NCI-H345 treated with DMSO at 0.1 percent for 48 hours (cell line): ENCODE measurements at regions not wholly inside any gene's neighbourhood (a gene's known extent, or its start where the extent isn't known, plus 50 kb on each side); places are given as distances from the start of the nearest gene placed in this dataset.
"Not testable (repeated sequence)": the region's sequence is repeated elsewhere in the genome, so short reads cannot be mapped to it uniquely, and the experiment has no call there.

Experiments used
- DNase-seq: peaks from one replicate; lab custom pipeline; 2025; ENCODE audit not compliant: unreplicated experiment; lab: John Stamatoyannopoulos, UW

- no peak for DNase-seq
Observed at GRCh38 chr12:5096241-5096924, 52.7 kb downstream of the KCNA5 start.

DNA sequence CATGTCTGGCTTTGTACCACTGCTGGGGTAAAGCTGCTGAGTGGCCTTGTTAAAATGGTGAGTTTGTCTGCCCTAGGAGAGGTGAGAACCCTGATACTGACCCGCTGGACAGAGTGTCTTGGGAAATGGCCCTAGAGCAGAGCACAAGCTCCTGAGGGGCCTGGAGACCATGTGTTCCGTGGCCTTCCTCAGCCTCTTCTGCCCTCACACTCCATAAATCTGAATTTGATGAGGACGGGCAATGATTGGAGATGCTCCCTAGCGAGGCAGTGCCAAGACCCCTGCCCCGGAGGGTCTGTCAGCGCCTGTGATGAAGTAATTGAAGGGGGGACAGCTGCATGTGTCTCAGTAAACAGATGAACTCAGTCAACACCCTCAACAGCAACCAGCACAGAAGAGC is 54.1 kb downstream of the KCNA5 start:
- DNase-seq: no peak

DNA sequence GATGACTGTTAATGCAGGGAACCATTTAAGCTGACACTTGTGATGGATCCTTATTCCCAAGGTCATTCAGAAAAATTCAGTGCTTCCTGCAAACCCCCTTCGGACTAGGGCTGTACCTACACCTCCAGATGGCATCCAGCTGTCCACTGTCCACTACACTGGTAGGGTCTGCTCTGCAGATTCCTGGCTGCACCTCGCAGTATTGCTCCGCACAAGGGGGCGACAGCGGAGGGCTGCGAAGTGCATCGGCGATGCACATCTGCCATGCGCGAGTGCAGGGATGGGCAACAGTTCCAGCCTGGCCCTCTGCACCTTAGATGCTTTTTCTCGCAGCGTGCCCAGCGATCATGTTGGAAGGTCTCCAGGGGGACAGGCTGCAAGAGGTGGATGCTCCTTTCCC is 55.5 kb downstream of the KCNA5 start:
- DNase-seq: no peak

GRCh38 chr12:5099591-5099990 is 55.9 kb downstream of the KCNA5 start:
- no peak for DNase-seq

DNA sequence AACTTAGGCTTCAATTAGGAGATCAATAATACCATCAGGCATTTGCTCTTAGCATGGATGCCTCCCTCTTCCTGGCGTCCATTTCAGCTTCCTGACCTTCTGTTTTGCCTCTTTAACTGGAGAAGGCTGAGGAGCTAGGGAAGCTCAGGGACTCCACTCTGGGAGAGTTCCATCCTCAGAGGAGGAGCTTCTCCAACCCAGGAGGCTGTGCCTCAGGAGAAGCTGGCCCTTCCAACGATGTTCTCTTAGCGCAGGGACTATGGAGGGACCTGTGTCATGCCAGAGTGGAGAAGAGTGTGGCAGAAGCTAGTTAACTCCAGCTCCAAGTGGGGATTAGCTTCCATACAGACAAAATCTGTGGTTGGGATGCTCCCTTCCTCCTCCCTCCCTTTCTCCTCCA is 58.0 kb downstream of the KCNA5 start:
- no peak for DNase-seq

DNA sequence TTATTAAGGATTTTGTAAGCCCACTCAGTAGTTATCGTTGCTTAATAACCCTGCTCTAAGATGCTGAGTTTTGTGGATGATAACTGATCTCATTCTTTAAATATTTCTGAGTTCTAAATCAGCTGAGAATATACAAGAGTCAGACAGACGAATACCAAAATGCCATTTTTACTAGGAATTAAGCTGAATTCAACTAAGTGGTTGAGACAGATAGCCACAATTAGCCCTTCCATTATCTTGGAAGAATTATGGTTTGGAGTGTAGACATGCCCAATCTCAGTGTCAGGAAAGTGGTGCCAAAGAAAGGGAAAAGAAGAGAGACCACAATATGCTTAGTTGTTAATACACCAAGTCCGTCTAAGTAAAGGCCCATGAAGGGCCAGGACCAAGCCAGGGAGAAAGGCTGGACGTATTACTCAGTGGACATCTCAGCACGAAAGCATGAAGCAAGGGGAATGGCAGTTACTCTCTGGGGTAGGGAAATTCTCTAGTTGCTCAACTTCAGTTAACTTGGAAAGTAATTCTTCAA is 58.6 kb downstream of the KCNA5 start:
- no peak for DNase-seq

DNA sequence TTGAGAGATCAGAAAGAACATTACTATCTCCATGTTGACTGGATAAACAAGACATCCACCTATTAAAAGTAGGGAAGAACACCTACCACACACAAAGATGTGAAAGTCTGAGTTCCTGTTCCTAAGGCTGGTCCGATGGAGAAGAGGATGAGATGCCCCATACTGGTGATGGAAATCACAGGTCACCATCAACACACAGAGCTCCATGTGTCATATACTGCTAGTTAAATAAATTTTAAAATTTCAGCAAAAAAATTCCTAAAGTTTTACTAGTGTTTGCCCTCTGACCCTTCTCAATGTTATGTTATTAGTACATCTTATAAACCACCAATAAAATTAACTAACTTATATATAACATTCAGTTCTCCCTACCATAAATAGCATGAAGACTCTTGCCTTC is 59.1 kb downstream of the KCNA5 start:
- no peak for DNase-seq

- no peak for DNase-seq
Observed at GRCh38 chr12:5110345-5110744, 66.7 kb downstream of the KCNA5 start.

GRCh38 chr12:5114436-5114835 is 70.8 kb downstream of the KCNA5 start:
- DNase-seq: no peak

GRCh38 chr12:5121784-5122183 is 78.1 kb downstream of the KCNA5 start:
- DNase-seq: not testable (repeated sequence)

DNA sequence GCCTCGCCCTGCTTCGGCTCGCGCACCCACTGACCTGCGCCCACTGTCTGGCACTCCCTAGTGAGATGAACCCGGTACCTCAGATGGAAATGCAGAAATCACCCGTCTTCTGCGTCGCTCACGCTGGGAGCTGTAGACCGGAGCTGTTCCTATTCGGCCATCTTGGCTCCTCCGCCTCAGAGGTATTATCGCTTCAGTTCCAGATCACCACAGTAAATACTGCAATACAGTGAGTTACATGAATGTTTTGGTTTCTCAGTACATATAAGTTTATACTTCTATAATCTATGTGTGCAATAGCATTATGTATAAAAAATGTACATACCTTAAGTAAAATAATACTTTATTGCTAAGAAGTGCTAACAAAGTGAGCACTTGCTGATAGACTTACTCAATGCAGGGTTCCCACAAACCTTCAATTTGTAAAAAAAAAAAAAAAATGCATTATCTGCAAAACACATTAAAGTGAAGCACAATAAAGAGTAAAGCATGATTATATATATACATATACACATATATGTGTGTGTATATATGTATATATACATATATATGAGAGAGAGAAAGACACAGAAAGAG is 78.7 kb downstream of the KCNA5 start:
- DNase-seq: peak; percentile 35

GRCh38 chr12:5123921-5124320 is 80.2 kb downstream of the KCNA5 start:
- DNase-seq: no peak

GRCh38 chr12:5124401-5124800 is 80.7 kb downstream of the KCNA5 start:
- no peak for DNase-seq

DNA sequence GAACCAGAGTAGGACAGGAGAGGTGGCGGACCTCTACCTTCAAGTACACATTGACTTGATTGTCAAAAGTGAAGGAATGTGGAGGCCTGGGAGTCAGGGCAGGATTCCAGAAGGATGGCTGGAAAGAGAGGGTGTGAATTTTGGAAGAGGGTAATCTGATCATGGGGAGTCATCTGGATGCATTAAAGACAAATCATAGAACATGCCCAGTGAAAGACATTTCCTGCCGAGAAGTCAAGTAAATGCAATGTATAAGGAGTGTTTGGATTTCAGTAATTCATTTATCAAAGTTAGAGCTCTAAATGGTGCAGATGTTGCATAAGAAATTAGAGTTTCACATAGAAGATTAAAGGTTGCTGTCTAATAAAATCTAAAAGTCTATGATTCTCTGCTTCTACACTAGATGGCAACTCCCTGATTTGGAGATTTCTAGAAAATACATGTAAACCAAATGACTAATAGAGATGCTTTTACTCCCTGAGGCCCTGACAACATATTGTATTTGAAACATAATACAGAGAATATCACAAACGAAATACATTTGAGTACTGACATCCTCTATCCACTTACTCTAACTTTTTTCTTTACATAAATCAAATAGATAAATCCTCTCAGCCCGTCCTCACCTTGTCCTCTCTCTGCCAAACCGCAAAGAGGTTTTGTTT is 91.3 kb downstream of the KCNA5 start:
- no peak for DNase-seq

DNA sequence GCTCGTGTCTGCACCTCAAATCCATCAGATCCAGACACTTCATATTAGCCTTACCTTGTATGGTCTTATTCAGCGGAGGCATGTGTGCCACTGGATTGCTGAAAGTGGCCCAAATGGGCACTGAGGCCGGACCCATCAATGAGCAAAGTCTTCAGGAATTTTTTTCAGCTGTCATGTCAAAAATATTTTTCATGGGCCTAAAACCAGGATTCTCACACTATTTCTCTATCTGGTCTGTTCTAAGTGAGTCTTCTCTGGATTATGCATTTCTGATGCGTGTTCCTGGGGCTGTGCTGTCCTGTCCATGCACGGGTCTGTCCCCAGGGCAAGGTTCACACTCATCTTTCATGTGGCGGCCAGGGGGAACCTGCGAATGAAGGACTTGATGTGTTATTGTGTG is 94.6 kb downstream of the KCNA5 start:
- no peak for DNase-seq

DNA sequence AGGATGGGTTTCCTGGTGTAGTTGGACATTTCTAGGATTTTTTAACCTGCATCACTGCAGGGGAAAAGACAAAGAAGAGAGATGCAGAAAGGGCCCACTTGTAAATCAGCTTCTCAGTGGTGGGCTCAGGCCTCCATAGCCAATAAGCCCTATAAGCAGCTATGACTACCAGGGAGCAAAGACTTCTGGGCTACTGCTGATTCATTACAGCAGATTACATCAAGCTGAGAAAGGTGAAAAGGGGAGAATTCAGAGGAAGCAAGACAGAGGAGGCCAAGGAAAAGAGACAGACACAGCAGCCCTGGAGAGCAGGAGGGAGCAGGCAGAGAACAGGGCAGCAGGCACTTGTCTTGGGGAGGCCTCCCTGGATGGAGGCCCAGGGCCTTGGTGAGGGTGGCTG is 95.2 kb downstream of the KCNA5 start:
- DNase-seq: no peak

DNA sequence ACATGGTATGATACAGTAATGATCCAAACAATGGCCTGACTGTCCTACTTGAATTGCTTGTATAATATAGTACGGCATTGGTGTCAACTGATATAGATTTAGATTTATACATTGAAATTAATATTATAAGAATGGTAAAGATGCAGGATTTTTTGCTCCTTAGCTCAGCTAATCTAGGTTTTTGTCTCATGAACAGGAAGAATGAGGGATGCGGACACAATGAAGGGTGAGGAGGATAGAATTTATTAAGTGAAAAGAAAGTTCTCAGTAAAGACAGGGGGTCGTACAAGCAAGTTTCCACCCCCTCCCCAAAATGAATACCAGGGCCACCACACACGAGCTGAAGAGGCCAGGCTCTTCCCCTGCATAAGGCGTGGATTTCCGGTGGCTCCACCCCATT is 96.1 kb downstream of the KCNA5 start:
- no peak for DNase-seq

- DNase-seq: no peak
Observed at GRCh38 chr12:5140190-5140589, 96.5 kb downstream of the KCNA5 start.

DNA sequence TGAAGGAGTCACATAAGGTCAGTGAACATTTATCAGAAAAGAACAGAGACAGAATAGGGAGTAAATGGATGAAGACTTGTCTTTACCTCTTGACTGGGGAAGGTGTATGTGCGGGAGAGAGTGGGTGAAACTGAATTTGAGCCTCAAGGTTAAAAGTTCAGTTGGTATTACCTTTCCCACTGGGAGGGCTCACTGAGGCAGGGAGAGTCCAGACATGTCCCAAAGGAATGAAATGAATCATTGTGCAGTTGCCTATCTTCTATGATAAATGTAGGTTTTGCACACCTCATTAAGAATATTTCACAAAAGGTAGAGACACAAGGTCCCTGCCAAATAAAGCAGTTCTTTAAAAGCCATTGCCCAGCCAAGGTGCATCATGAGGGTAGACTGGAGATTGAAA is 105.2 kb downstream of the KCNA5 start:
- no peak for DNase-seq

- no peak for DNase-seq
Observed at GRCh38 chr12:5154091-5154490, 110.4 kb downstream of the KCNA5 start.

DNA sequence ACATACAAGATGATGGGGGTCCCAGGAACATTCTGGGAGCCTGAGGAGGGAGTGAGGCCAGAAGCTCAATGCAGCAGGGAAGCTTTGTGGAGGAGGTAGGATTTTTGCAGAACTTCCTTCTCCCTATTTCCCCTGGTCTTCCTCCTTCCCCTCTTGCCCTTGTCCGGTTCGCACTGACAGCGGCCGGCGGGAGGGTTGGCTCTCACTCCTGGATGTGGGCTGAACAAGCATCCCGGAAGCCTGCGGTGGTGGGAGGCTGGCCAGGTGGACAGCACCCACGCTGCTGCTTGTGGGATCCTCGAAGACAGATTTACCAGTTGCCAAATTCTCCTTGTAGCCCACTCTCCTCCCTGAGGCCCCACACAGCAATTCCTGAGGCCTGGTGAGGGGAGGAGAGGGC is 112.2 kb downstream of the KCNA5 start:
- DNase-seq: no peak

- DNase-seq: no peak
Observed at GRCh38 chr12:5160827-5161226, 117.1 kb downstream of the KCNA5 start.
